ENCODE measurements at regions not wholly inside any gene's neighbourhood (a gene's known extent, or its start where the extent isn't known, plus 50 kb on each side); places are given as distances from the start of the nearest gene placed in this dataset.
"Not testable (repeated sequence)": the region's sequence is repeated elsewhere in the genome, so short reads cannot be mapped to it uniquely, and the experiment has no call there.

DNA sequence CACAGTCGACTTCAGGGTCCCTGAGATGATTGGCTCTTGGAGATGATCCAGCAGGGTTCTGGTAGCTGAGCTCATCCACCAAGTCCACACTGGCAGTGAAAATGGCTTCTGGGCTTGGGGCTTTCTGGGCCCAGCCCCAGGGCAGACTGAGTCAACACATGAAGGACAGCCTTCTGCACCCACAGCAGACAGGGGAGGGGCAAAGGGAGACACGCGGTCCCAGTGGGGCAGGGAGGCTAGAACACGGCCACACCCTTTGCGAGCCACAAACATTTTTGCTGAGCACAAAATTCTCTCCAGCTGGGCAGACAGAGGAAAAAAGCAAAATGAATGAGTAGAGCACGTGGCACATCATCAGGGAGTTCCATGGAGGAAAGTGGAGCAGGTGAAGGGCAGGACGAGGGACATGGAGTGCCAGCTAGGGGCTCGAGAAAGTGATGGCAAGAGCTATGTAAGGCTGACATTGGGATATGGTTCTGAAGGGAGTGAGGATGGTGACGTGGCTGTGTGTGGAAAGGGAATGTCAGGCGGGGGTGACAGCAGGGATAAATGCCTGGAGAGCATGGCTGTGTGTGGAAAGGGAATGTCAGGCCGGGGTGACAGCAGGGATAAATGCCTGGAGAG is 70.2 kb upstream of the GOLGA6L6 start:
- TF ChIP-seq CTCF (IDR thresholded peaks at IDR 0.05); SMC3 (IDR thresholded peaks at IDR 0.05; ENCODE audit: low read depth, low read length); EP300 (IDR thresholded peaks at IDR 0.05; ENCODE audit: borderline replicate concordance in 1 of 2, low read depth in 1 of 2, low read length in 1 of 2); GABPA (IDR thresholded peaks at IDR 0.05; ENCODE audit: low read depth); USF1 (IDR thresholded peaks at IDR 0.05; ENCODE audit: borderline replicate concordance, low read depth); RFX5 (IDR thresholded peaks at IDR 0.05; ENCODE audit: low read length); RXRA (IDR thresholded peaks at IDR 0.05; ENCODE audit: borderline replicate concordance, low read depth); MXI1 (IDR thresholded peaks at IDR 0.05; ENCODE audit: low read depth, low read length); TAF1 (IDR thresholded peaks at IDR 0.05; ENCODE audit: borderline replicate concordance, low read depth, low read length); TCF12 (IDR thresholded peaks at IDR 0.05); CHD2 (IDR thresholded peaks at IDR 0.05; ENCODE audit: low read length, partially characterized antibody): not testable (repeated sequence)
- TF ChIP-seq, protein P1, sequence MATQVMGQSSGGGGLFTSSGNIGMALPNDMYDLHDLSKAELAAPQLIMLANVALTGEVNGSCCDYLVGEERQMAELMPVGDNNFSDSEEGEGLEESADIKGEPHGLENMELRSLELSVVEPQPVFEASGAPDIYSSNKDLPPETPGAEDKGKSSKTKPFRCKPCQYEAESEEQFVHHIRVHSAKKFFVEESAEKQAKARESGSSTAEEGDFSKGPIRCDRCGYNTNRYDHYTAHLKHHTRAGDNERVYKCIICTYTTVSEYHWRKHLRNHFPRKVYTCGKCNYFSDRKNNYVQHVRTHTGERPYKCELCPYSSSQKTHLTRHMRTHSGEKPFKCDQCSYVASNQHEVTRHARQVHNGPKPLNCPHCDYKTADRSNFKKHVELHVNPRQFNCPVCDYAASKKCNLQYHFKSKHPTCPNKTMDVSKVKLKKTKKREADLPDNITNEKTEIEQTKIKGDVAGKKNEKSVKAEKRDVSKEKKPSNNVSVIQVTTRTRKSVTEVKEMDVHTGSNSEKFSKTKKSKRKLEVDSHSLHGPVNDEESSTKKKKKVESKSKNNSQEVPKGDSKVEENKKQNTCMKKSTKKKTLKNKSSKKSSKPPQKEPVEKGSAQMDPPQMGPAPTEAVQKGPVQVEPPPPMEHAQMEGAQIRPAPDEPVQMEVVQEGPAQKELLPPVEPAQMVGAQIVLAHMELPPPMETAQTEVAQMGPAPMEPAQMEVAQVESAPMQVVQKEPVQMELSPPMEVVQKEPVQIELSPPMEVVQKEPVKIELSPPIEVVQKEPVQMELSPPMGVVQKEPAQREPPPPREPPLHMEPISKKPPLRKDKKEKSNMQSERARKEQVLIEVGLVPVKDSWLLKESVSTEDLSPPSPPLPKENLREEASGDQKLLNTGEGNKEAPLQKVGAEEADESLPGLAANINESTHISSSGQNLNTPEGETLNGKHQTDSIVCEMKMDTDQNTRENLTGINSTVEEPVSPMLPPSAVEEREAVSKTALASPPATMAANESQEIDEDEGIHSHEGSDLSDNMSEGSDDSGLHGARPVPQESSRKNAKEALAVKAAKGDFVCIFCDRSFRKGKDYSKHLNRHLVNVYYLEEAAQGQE (IDR thresholded peaks at IDR 0.05; ENCODE audit: low read depth, low read length), result not testable (repeated sequence)
- TF ChIP-seq, protein P2, sequence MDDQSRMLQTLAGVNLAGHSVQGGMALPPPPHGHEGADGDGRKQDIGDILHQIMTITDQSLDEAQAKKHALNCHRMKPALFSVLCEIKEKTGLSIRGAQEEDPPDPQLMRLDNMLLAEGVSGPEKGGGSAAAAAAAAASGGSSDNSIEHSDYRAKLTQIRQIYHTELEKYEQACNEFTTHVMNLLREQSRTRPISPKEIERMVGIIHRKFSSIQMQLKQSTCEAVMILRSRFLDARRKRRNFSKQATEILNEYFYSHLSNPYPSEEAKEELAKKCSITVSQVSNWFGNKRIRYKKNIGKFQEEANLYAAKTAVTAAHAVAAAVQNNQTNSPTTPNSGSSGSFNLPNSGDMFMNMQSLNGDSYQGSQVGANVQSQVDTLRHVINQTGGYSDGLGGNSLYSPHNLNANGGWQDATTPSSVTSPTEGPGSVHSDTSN (IDR thresholded peaks at IDR 0.05), result not testable (repeated sequence)
- TF ChIP-seq, protein P3, sequence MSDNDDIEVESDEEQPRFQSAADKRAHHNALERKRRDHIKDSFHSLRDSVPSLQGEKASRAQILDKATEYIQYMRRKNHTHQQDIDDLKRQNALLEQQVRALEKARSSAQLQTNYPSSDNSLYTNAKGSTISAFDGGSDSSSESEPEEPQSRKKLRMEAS (IDR thresholded peaks at IDR 0.05; ENCODE audit: low read depth), result not testable (repeated sequence)

Data from SK-N-SH (cell line).